Stimulated activated CD4-positive, alpha-beta T cell treated with anti-CD3 and anti-CD28 coated beads, Interleukin-1b, Interleukin-23, amount 100 ng/mL, for 24 hours (primary cell): ENCODE measurements at regions not wholly inside any gene's neighbourhood (a gene's known extent, or its start where the extent isn't known, plus 50 kb on each side); places are given as distances from the start of the nearest gene placed in this dataset.

Source experiments
- DNase-seq, 4 experiments: peaks; one replicate each; pipeline ENCODE4 v3.0.0-alpha.2; 2020; ENCODE audit warnings: low read depth in 4 of 4, low spot score in 1 of 4

GRCh38 chr9:20048437-20048836 lies 259.6 kb upstream of the SLC24A2 start:
- DNase-seq = no peak

- DNase-seq = no peak
These were observed 255.8 kb upstream of the SLC24A2 start for GRCh38 chr9:20044686-20045085.

- no peak for DNase-seq
These were observed 254.6 kb upstream of the SLC24A2 start for GRCh38 chr9:20043461-20043860.

- no peak for DNase-seq
These were observed 254.2 kb upstream of the SLC24A2 start for GRCh38 chr9:20043035-20043434.

GRCh38 chr9:20042128-20042711 lies 253.4 kb upstream of the SLC24A2 start:
- DNase-seq = no peak

GRCh38 chr9:20041697-20042081 lies 252.9 kb upstream of the SLC24A2 start:
- no peak for DNase-seq

- DNase-seq = no peak
These were observed 252.3 kb upstream of the SLC24A2 start for GRCh38 chr9:20040991-20041696.

GRCh38 chr9:20037699-20038098 lies 248.9 kb upstream of the SLC24A2 start:
- DNase-seq = no peak

GRCh38 chr9:20033511-20033910 lies 244.7 kb upstream of the SLC24A2 start:
- no peak for DNase-seq

- DNase-seq = no peak
These were observed 243.7 kb upstream of the SLC24A2 start for GRCh38 chr9:20032413-20033006.

- no peak for DNase-seq
These were observed 243.0 kb upstream of the SLC24A2 start for GRCh38 chr9:20031836-20032235.

GRCh38 chr9:20030671-20031070 lies 241.8 kb upstream of the SLC24A2 start:
- DNase-seq = no peak

GRCh38 chr9:20030221-20030620 lies 241.4 kb upstream of the SLC24A2 start:
- DNase-seq = no peak

GRCh38 chr9:20028849-20029231 lies 240.0 kb upstream of the SLC24A2 start:
- no peak for DNase-seq

- no peak for DNase-seq
These were observed 239.5 kb upstream of the SLC24A2 start for GRCh38 chr9:20028192-20028848.

GRCh38 chr9:20023961-20024571 lies 235.2 kb upstream of the SLC24A2 start:
- DNase-seq = no peak

GRCh38 chr9:20023210-20023905 lies 234.5 kb upstream of the SLC24A2 start:
- DNase-seq = no peak

- no peak for DNase-seq
These were observed 233.6 kb upstream of the SLC24A2 start for GRCh38 chr9:20022410-20022809.

GRCh38 chr9:20016611-20017010 lies 227.8 kb upstream of the SLC24A2 start:
- DNase-seq = no peak

- DNase-seq = no peak
These were observed 226.6 kb upstream of the SLC24A2 start for GRCh38 chr9:20015427-20015931.

GRCh38 chr9:20014168-20014567 lies 225.3 kb upstream of the SLC24A2 start:
- DNase-seq = no peak
